Neural cell (in vitro differentiated cells): ENCODE measurements at regions not wholly inside any gene's neighbourhood (a gene's known extent, or its start where the extent isn't known, plus 50 kb on each side); places are given as distances from the start of the nearest gene placed in this dataset.

Experiments used
- H2AFZ ChIP-seq: fragments of 200-600, 300-800 bp; sonication (generic), shearing (Covaris generic); 2 replicates; pipeline ENCODE4 v1.6.0; 2014; ENCODE audit warnings: low read depth, mild to moderate bottlenecking, antibody characterized with exemption, low read length, moderate library complexity
- H3F3A ChIP-seq: fragments of 200-600 bp; shearing (Covaris generic); 2 replicates; pipeline ENCODE4 v1.6.1; 2016; ENCODE audit warnings: mild to moderate bottlenecking, moderate library complexity, mixed read lengths, antibody characterized with exemption, low read length; ENCODE audit not compliant: insufficient read depth, poor library complexity, severe bottlenecking
- H3K27ac ChIP-seq: fragments of 200-600, 300-800 bp; sonication (generic), shearing (Covaris generic); 2 replicates; pipeline ENCODE4 v1.5.1; 2014; ENCODE audit warnings: mild to moderate bottlenecking, low read length, moderate library complexity
- H3K27me3 ChIP-seq: fragments of 300-800, 200-600 bp; sonication (generic), shearing (Covaris generic); 2 replicates; pipeline ENCODE4 v1.6.0; 2014; ENCODE audit warnings: mild to moderate bottlenecking, low read depth, low read length, moderate library complexity; ENCODE audit not compliant: insufficient read depth
- H3K36me3 ChIP-seq: fragments of 300-800, 200-600 bp; sonication (generic), shearing (Covaris generic); 2 replicates; pipeline ENCODE4 v1.5.1; 2014; ENCODE audit warnings: mild to moderate bottlenecking, antibody characterized with exemption, low read length, moderate library complexity; ENCODE audit not compliant: insufficient read depth
- H3K4me2 ChIP-seq: fragments of 300-800, 200-600 bp; sonication (generic), shearing (Covaris generic); 2 replicates; pipeline ENCODE4 v1.6.0; 2014; ENCODE audit warnings: mild to moderate bottlenecking, low read length
- H3K4me3 ChIP-seq: fragments of 300-800, 200-600 bp; sonication (generic), shearing (Covaris generic); 2 replicates; pipeline ENCODE4 v1.5.1; 2014; ENCODE audit warnings: mild to moderate bottlenecking, low read length, moderate library complexity
- H3K79me2 ChIP-seq: fragments of 200-600 bp; shearing (Covaris generic); replicated peaks from 2 replicates; pipeline ENCODE4 v1.6.0; 2014; ENCODE audit warnings: mild to moderate bottlenecking, low read length, moderate library complexity; ENCODE audit not compliant: insufficient read depth
- H3K9ac ChIP-seq: fragments of 300-800, 200-600 bp; sonication (generic), shearing (Covaris generic); 2 replicates; pipeline ENCODE4 v1.6.1; 2016; ENCODE audit warnings: mild to moderate bottlenecking, low read length, mixed read lengths
- H3K9me2 ChIP-seq: fragments of 200-600 bp; shearing (Covaris generic); 2 replicates; pipeline ENCODE4 v1.6.1; 2016; ENCODE audit warnings: mild to moderate bottlenecking, low read length, mixed read lengths; ENCODE audit not compliant: insufficient read depth
- H3K9me3 ChIP-seq: fragments of 200-600, 300-800 bp; sonication (generic), shearing (Covaris generic); 2 replicates; pipeline ENCODE4 v1.6.1; 2016; ENCODE audit warnings: mild to moderate bottlenecking, mixed run types, low read length, moderate library complexity, mixed read lengths
- H4K20me1 ChIP-seq: fragments of 200-600 bp; shearing (Covaris generic); 2 replicates; pipeline ENCODE4 v1.6.1; 2016; ENCODE audit warnings: mild to moderate bottlenecking, mixed run types; ENCODE audit not compliant: insufficient read depth
- EP300 ChIP-seq: fragments of 450-650 bp; conservative IDR thresholded peaks from 2 replicates; pipeline ENCODE4 v1.6.1; 2014; ENCODE audit warnings: antibody characterized with exemption, mild to moderate bottlenecking, moderate library complexity; ENCODE audit not compliant: poor library complexity, severe bottlenecking
- EZH2 ChIP-seq: fragments of 200-600, 300-800 bp; shearing (Covaris generic), sonication (generic); IDR thresholded peaks from 2 replicates; pipeline ENCODE4 v1.6.1; 2014; ENCODE audit warnings: antibody characterized with exemption, low read length, borderline replicate concordance, mild to moderate bottlenecking; ENCODE audit not compliant: insufficient read depth, poor library complexity, severe bottlenecking
- MXI1 ChIP-seq: fragments of 450-650 bp; conservative IDR thresholded peaks from 2 replicates; pipeline ENCODE4 v1.6.1; 2014; ENCODE audit warnings: antibody characterized with exemption, mild to moderate bottlenecking; ENCODE audit not compliant: poor library complexity, severe bottlenecking
- POLR2AphosphoS5 ChIP-seq: IDR thresholded peaks from 2 replicates; pipeline ENCODE4 v1.6.1; 2012
- RAD21 ChIP-seq: fragments of 450-650 bp; conservative IDR thresholded peaks from 2 replicates; pipeline ENCODE4 v1.6.1; 2014; ENCODE audit warnings: antibody characterized with exemption, mild to moderate bottlenecking, moderate library complexity
- SMC3 ChIP-seq: fragments of 450-650 bp; conservative IDR thresholded peaks from 2 replicates; pipeline ENCODE4 v1.6.1; 2014; ENCODE audit warnings: antibody characterized with exemption, mild to moderate bottlenecking, moderate library complexity; ENCODE audit not compliant: poor library complexity
- TAF1 ChIP-seq: IDR thresholded peaks from 2 replicates; pipeline ENCODE4 v1.6.1; 2012; ENCODE audit warnings: low read depth
- TF ChIP-seq, protein P1 (sequence below): IDR thresholded peaks from 2 replicates; pipeline ENCODE4 v1.6.1; 2012; ENCODE audit warnings: borderline replicate concordance
- TF ChIP-seq, protein P2 (sequence below): fragments of 450-650 bp; IDR thresholded peaks from 2 replicates; pipeline ENCODE4 v1.5.1; 2014; ENCODE audit warnings: antibody characterized with exemption, mild to moderate bottlenecking, moderate library complexity; ENCODE audit not compliant: poor library complexity, severe bottlenecking

DNA sequence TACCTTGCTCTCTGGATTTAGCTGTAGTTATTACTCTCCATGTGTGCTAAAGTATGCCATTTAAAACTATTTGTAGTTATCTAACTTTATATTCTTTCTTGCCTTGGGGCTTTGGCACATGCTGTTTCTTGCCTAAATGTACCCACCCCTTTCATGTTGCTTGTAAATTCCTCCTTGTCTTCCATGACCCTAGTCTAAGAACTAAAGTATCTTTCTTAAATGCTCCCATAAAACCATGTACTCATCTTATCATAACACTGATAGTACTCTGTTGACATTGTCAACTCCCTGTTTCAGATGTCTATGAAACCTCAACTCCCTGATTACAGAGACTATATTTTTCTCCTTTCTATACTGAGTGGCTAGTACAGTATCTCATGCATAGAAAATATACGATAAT lies 564.9 kb upstream of the IRAK1BP1 start:
- H3K27me3 ChIP-seq, result no peaks in the 10 kb centered on the region
- no peak overlapping the region for H3K27ac ChIP-seq
- no peak overlapping the region for H3K4me3 ChIP-seq
- no peaks in the 10 kb centered on the region for H3F3A ChIP-seq
- no peaks in the 10 kb centered on the region for H3K79me2 ChIP-seq
- H3K9me2 ChIP-seq, result no peaks in the 10 kb centered on the region
- TF ChIP-seq RAD21 (no peak), POLR2AphosphoS5 (no peak), TAF1 (no peak), EP300 (no peak), MXI1 (no peak), EZH2 (no peak), SMC3 (no peak)
- TF ChIP-seq, protein P1, sequence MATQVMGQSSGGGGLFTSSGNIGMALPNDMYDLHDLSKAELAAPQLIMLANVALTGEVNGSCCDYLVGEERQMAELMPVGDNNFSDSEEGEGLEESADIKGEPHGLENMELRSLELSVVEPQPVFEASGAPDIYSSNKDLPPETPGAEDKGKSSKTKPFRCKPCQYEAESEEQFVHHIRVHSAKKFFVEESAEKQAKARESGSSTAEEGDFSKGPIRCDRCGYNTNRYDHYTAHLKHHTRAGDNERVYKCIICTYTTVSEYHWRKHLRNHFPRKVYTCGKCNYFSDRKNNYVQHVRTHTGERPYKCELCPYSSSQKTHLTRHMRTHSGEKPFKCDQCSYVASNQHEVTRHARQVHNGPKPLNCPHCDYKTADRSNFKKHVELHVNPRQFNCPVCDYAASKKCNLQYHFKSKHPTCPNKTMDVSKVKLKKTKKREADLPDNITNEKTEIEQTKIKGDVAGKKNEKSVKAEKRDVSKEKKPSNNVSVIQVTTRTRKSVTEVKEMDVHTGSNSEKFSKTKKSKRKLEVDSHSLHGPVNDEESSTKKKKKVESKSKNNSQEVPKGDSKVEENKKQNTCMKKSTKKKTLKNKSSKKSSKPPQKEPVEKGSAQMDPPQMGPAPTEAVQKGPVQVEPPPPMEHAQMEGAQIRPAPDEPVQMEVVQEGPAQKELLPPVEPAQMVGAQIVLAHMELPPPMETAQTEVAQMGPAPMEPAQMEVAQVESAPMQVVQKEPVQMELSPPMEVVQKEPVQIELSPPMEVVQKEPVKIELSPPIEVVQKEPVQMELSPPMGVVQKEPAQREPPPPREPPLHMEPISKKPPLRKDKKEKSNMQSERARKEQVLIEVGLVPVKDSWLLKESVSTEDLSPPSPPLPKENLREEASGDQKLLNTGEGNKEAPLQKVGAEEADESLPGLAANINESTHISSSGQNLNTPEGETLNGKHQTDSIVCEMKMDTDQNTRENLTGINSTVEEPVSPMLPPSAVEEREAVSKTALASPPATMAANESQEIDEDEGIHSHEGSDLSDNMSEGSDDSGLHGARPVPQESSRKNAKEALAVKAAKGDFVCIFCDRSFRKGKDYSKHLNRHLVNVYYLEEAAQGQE, result no peak
- TF ChIP-seq, protein P2, sequence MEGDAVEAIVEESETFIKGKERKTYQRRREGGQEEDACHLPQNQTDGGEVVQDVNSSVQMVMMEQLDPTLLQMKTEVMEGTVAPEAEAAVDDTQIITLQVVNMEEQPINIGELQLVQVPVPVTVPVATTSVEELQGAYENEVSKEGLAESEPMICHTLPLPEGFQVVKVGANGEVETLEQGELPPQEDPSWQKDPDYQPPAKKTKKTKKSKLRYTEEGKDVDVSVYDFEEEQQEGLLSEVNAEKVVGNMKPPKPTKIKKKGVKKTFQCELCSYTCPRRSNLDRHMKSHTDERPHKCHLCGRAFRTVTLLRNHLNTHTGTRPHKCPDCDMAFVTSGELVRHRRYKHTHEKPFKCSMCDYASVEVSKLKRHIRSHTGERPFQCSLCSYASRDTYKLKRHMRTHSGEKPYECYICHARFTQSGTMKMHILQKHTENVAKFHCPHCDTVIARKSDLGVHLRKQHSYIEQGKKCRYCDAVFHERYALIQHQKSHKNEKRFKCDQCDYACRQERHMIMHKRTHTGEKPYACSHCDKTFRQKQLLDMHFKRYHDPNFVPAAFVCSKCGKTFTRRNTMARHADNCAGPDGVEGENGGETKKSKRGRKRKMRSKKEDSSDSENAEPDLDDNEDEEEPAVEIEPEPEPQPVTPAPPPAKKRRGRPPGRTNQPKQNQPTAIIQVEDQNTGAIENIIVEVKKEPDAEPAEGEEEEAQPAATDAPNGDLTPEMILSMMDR, result no peak
- H3K36me3 ChIP-seq, result no peaks in the 10 kb centered on the region
- no peaks in the 10 kb centered on the region for H4K20me1 ChIP-seq
- H3K4me2 ChIP-seq, result no peak overlapping the region
- no peak overlapping the region for H2AFZ ChIP-seq
- no peaks in the 10 kb centered on the region for H3K9me3 ChIP-seq
- no peak overlapping the region for H3K9ac ChIP-seq

DNA sequence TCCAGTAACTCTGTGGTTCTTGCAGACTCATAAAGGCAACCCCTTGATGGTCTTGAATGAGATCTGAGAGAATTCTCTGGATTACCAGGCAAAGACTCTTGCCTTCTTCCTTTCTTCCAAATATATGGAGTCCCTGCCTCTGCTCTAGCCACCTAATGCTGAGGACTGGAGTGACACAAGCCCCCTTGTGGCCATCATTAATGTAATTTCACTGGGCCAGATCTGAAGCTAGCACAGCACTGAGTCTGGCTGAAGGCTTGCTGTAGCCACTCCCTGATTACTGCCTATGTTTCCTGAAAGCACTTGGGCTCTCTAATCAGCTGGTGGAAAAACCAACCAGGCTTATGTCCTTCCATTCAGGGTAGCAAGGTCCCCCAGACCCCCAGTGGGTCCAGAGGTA lies 559.3 kb upstream of the IRAK1BP1 start:
- no peaks in the 10 kb centered on the region for H3K9me2 ChIP-seq
- no peaks in the 10 kb centered on the region for H3K36me3 ChIP-seq
- H3K9me3 ChIP-seq, result no peaks in the 10 kb centered on the region
- no peak overlapping the region for H3K4me3 ChIP-seq
- H3K27ac ChIP-seq, result no peak overlapping the region
- no peaks in the 10 kb centered on the region for H4K20me1 ChIP-seq
- H3K27me3 ChIP-seq, result no peaks in the 10 kb centered on the region
- no peak overlapping the region for H3K9ac ChIP-seq
- H3K4me2 ChIP-seq, result no peak overlapping the region
- no peak overlapping the region for H2AFZ ChIP-seq
- no peaks in the 10 kb centered on the region for H3F3A ChIP-seq
- TF ChIP-seq TAF1, result no peak
- no peaks in the 10 kb centered on the region for H3K79me2 ChIP-seq
